AG04449 (cell line): ENCODE measurements at regions not wholly inside any gene's neighbourhood (a gene's known extent, or its start where the extent isn't known, plus 50 kb on each side); places are given as distances from the start of the nearest gene placed in this dataset.
"Not testable (repeated sequence)": the region's sequence is repeated elsewhere in the genome, so short reads cannot be mapped to it uniquely, and the experiment has no call there.

Experiments used
- CTCF ChIA-PET: fragments of 350-600 bp; formaldehyde crosslinking; extraction: SDS; loops from one replicate; lab custom pipeline; 2021; ENCODE audit warnings: antibody characterized with exemption; lab: Yijun Ruan, JAX
- POLR2A ChIA-PET: fragments of 400-600, 350-600 bp; formaldehyde crosslinking; extraction: SDS; loops from one replicate; lab custom pipeline; 2020; ENCODE audit warnings: antibody characterized with exemption, inconsistent platforms; lab: Yijun Ruan, JAX
- DNase-seq: peaks from one replicate; pipeline ENCODE4 v3.0.0-alpha.2; 2010; ENCODE audit warnings: low read depth, low spot score
- H3K4me3 ChIP-seq: 2 replicates; pipeline ENCODE4 v1.5.1; 2011; ENCODE audit warnings: low read depth, mild to moderate bottlenecking, control low read depth, low read length

- CTCF ChIA-PET = not testable (repeated sequence)
These were observed 54.1 kb upstream of the NBPF9 start for GRCh38 chr1:149157409-149157808.

GRCh38 chr1:149158308-149158707 is 55.0 kb upstream of the NBPF9 start:
- DNase-seq, CTCF ChIA-PET, H3K4me3 ChIP-seq, POLR2A ChIA-PET: not testable (repeated sequence)

More at GRCh38 chr1:149157409-149157808, 54.1 kb upstream of the NBPF9 start:
- H3K4me3 ChIP-seq, POLR2A ChIA-PET, DNase-seq: not testable (repeated sequence)

- CTCF ChIA-PET, POLR2A ChIA-PET, DNase-seq, H3K4me3 ChIP-seq: not testable (repeated sequence)
These were observed 59.7 kb upstream of the NBPF9 start for GRCh38 chr1:149163063-149163444.

GRCh38 chr1:149174765-149175164 is 71.4 kb upstream of the NBPF9 start:
- DNase-seq, CTCF ChIA-PET, H3K4me3 ChIP-seq, POLR2A ChIA-PET: not testable (repeated sequence)

GRCh38 chr1:149175812-149176211 is 72.5 kb upstream of the NBPF9 start:
- POLR2A ChIA-PET, CTCF ChIA-PET, DNase-seq: not testable (repeated sequence)
- H3K4me3 ChIP-seq = peak overlapping the region; percentile 33; the same call in 1 of the 2 replicates

- peak overlapping the region; percentile 58 for H3K4me3 ChIP-seq
- POLR2A ChIA-PET, CTCF ChIA-PET, DNase-seq: not testable (repeated sequence)
These were observed 73.3 kb upstream of the NBPF9 start for GRCh38 chr1:149176453-149177316.

GRCh38 chr1:149190742-149191141 is 87.4 kb upstream of the NBPF9 start:
- CTCF ChIA-PET, DNase-seq, POLR2A ChIA-PET, H3K4me3 ChIP-seq: not testable (repeated sequence)

- H3K4me3 ChIP-seq, DNase-seq, CTCF ChIA-PET, POLR2A ChIA-PET: not testable (repeated sequence)
These were observed 93.3 kb upstream of the NBPF9 start for GRCh38 chr1:149196651-149197050.

GRCh38 chr1:149200567-149200966 is 97.2 kb upstream of the NBPF9 start:
- H3K4me3 ChIP-seq, DNase-seq, CTCF ChIA-PET, POLR2A ChIA-PET: not testable (repeated sequence)

GRCh38 chr1:149202283-149202682 is 98.9 kb upstream of the NBPF9 start:
- H3K4me3 ChIP-seq, CTCF ChIA-PET, DNase-seq, POLR2A ChIA-PET: not testable (repeated sequence)

- CTCF ChIA-PET, H3K4me3 ChIP-seq, DNase-seq, POLR2A ChIA-PET: not testable (repeated sequence)
These were observed 101.0 kb upstream of the NBPF9 start for GRCh38 chr1:149204396-149204795.

- POLR2A ChIA-PET, DNase-seq, H3K4me3 ChIP-seq, CTCF ChIA-PET: not testable (repeated sequence)
These were observed 105.5 kb upstream of the NBPF9 start for GRCh38 chr1:149208836-149209235.

GRCh38 chr1:149211757-149212420 is 108.5 kb upstream of the NBPF9 start:
- DNase-seq, POLR2A ChIA-PET: not testable (repeated sequence)

GRCh38 chr1:149212946-149213345 is 109.6 kb upstream of the NBPF9 start:
- H3K4me3 ChIP-seq, POLR2A ChIA-PET, DNase-seq, CTCF ChIA-PET: not testable (repeated sequence)

More at GRCh38 chr1:149211757-149212420, 108.5 kb upstream of the NBPF9 start:
- H3K4me3 ChIP-seq, CTCF ChIA-PET: not testable (repeated sequence)

- H3K4me3 ChIP-seq, CTCF ChIA-PET, DNase-seq, POLR2A ChIA-PET: not testable (repeated sequence)
These were observed 110.3 kb upstream of the NBPF9 start for GRCh38 chr1:149213673-149214072.

GRCh38 chr1:149218080-149218988 is 115.0 kb upstream of the NBPF9 start:
- H3K4me3 ChIP-seq, DNase-seq, POLR2A ChIA-PET, CTCF ChIA-PET: not testable (repeated sequence)
